Neural crest cell (in vitro differentiated cells): ENCODE measurements at regions not wholly inside any gene's neighbourhood (a gene's known extent, or its start where the extent isn't known, plus 50 kb on each side); places are given as distances from the start of the nearest gene placed in this dataset.
"Not testable (repeated sequence)": the region's sequence is repeated elsewhere in the genome, so short reads cannot be mapped to it uniquely, and the experiment has no call there.

Experiments used
- DNase-seq: peaks from one replicate; pipeline ENCODE4 v3.0.0; 2021; ENCODE audit warnings: low read depth, mixed read lengths, low spot score
- H3K27ac Mint-ChIP-seq: one replicate; pipeline ENCODE4 v1.8.0; 2021; ENCODE audit warnings: mild to moderate bottlenecking, mixed read lengths; ENCODE audit not compliant: unreplicated experiment
- H3K27me3 Mint-ChIP-seq: 2 replicates; pipeline ENCODE4 v1.8.0; 2021; ENCODE audit warnings: low read depth, mild to moderate bottlenecking, mixed read lengths
- H3K36me3 Mint-ChIP-seq: 2 replicates; pipeline ENCODE4 v1.8.0; 2021; ENCODE audit warnings: low read depth, mild to moderate bottlenecking, mixed read lengths
- H3K4me1 Mint-ChIP-seq: 2 replicates; pipeline ENCODE4 v1.8.0; 2021; ENCODE audit warnings: mixed read lengths
- H3K4me3 Mint-ChIP-seq: one replicate; pipeline ENCODE4 v1.8.0; 2021; ENCODE audit warnings: mild to moderate bottlenecking, mixed read lengths
- H3K9me3 Mint-ChIP-seq: 2 replicates; pipeline ENCODE4 v1.8.0; 2021; ENCODE audit warnings: mixed read lengths
- CTCF ChIP-seq: fragments of 200-600 bp; sonication (generic); conservative IDR thresholded peaks from 2 replicates; pipeline ENCODE4 v1.5.0; 2021; ENCODE audit warnings: antibody characterized with exemption, mild to moderate bottlenecking

- Mint-ChIP-seq H3K9me3 (no peaks in the 10 kb centered on the region), H3K36me3 (no peaks in the 10 kb centered on the region), H3K27me3 (no peaks in the 10 kb centered on the region), H3K27ac (no peak overlapping the region), H3K4me1 (peaks cover 5% of the 10 kb centered on the region), H3K4me3 (no peak overlapping the region)
- TF ChIP-seq CTCF, result no peak
- DNase-seq, result no peak
Observed at GRCh38 chr4:156290811-156291210, 337.1 kb upstream of the CTSO start.

DNA sequence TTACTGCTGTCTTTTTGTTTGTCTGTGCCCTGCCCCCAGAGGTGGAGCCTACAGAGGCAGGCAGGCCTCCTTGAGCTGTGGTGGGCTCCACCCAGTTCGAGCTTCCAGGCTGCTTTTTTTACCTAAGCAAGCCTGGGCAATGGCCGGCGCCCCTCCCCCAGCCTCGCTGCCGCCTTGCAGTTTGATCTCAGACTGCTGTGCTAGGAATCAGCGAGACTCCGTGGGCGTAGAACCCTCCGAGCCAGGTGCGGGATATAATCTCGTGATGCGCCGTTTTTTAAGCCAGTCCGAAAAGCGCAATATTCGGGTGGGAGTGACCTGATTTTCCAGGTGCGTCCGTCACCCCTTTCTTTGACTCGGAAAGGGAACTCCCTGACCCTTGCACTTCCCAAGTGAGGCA lies 336.4 kb upstream of the CTSO start:
- H3K4me3 Mint-ChIP-seq, H3K4me1 Mint-ChIP-seq, H3K27me3 Mint-ChIP-seq, DNase-seq, H3K36me3 Mint-ChIP-seq, H3K27ac Mint-ChIP-seq, H3K9me3 Mint-ChIP-seq: not testable (repeated sequence)

DNA sequence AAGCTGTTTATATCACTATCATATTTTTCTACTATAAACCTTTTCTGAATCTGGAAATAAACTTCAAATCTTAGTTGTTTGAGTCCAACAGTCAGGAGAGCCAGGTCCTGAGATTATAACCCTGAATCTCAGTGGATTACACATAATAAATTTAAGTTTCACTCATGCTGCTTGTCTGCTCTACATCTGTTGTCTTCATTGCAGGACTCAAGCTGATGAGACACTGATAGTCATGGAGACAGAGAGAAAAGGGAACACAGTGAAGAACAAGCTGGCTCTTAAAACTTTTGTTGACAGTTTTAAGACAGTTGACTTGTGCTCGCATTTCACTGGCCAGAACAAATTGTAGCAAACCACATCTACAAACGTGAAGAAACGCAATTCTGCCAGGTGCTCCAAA lies 327.0 kb upstream of the CTSO start:
- Mint-ChIP-seq H3K36me3 (no peaks in the 10 kb centered on the region), H3K4me3 (no peak overlapping the region)
- no peak for TF ChIP-seq CTCF

DNA sequence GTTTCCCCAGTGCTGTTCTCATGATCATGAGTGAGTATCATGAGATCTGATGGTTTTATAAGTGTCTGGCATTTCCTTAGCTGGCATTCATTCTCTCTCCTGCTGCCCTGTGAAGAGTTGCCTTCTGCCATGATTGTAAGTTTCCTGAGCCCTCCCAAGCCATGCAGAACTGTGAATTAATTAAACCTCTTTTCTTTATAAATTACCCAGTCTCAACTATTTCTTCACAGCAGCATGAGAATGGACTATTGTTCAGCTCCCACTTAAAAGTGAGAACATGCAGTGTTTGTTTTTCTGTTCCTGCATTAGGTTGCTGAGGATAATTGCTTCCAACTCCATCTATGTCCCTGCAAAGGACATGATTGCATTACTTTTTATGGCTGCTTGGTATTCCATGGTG lies 311.7 kb upstream of the CTSO start:
- TF ChIP-seq CTCF, result no peak
- H3K4me3 Mint-ChIP-seq, result no peak overlapping the region
- no peaks in the 10 kb centered on the region for H3K4me1 Mint-ChIP-seq
- no peak overlapping the region for H3K27ac Mint-ChIP-seq
- DNase-seq, result no peak
- H3K9me3 Mint-ChIP-seq, result peaks cover 4% of the 10 kb centered on the region
- no peaks in the 10 kb centered on the region for H3K36me3 Mint-ChIP-seq
- H3K27me3 Mint-ChIP-seq, result no peaks in the 10 kb centered on the region

More for the DNA sequence above, 327.0 kb upstream of the CTSO start:
- Mint-ChIP-seq H3K27ac (no peak overlapping the region), H3K27me3 (no peaks in the 10 kb centered on the region), H3K9me3 (peaks cover 4% of the 10 kb centered on the region), H3K4me1 (no peaks in the 10 kb centered on the region)
- DNase-seq, result no peak

DNA sequence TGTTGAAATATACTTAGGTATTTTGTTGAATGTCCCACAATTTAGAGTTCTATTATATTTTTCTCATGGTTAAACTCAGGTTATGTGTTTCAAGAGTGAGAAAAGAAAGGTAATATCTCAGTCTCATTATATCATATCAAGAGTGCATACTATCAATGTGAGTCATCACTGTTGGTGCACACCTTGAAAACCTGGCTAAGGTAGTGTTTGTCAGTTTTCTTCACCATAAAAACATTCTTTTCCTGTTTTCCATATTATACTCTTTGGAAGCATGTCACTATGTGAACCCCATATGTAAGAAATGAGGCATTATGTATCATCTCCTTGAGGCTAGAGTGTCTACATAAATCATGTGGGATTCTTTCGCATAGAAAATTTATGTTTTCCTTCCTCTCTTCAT lies 307.6 kb upstream of the CTSO start:
- Mint-ChIP-seq H3K4me3 (no peak overlapping the region), H3K4me1 (no peaks in the 10 kb centered on the region), H3K27me3 (no peaks in the 10 kb centered on the region), H3K9me3 (peaks cover 2% of the 10 kb centered on the region), H3K36me3 (no peaks in the 10 kb centered on the region), H3K27ac (no peak overlapping the region)
- no peak for DNase-seq
- no peak for TF ChIP-seq CTCF

DNA sequence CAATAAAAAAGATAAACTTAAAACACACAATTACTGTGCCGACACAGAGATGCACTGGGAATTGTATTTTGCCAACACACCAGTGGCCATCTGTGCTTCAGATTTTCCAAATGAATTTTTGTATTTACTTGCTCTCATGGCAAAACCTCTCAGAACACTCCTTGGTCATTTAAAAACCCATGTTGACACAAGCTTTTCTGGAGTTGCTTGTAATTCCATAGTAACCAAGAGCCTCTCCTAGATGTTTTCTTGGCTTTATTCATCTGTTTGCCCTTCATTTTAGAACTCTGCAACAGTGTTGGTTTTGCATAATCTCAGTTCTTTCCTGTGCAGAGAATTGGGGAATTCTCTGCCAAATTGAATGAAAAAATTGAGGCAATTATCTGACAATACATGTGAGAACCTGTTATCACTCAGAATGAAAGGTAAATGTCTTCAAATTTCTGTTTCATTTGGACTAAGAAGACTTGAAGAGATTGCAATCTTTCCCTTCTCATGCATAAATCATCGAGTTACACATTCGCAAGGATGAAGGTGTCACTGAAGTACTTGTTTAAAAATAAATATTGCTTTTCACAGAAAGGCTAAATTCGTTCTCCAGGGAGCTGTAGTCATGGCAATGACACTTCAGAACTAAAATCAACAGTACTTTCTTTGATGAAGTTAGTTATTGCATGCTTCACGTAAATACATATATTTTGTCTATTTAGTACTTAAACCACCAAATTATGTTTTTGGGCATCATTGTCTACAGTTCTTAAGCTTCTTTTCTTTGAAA lies 301.8 kb upstream of the CTSO start:
- Mint-ChIP-seq H3K9me3 (peaks cover 3% of the 10 kb centered on the region), H3K27ac (no peak overlapping the region), H3K36me3 (no peaks in the 10 kb centered on the region)

More for the DNA sequence above, 301.8 kb upstream of the CTSO start:
- TF ChIP-seq CTCF, result no peak
- Mint-ChIP-seq H3K4me1 (peaks cover 6% of the 10 kb centered on the region), H3K27me3 (no peaks in the 10 kb centered on the region), H3K4me3 (no peak overlapping the region)
- DNase-seq, result no peak
